GM18870 (cell line): ENCODE measurements at regions not wholly inside any gene's neighbourhood (a gene's known extent, or its start where the extent isn't known, plus 50 kb on each side); places are given as distances from the start of the nearest gene placed in this dataset.

ENCODE experiments used
- ATAC-seq: cut with Tn5 transposase; IDR thresholded peaks from one replicate; pipeline ENCODE4 v1.9.1; 2021; ENCODE audit warnings: moderate library complexity; ENCODE audit not compliant: unreplicated experiment

DNA sequence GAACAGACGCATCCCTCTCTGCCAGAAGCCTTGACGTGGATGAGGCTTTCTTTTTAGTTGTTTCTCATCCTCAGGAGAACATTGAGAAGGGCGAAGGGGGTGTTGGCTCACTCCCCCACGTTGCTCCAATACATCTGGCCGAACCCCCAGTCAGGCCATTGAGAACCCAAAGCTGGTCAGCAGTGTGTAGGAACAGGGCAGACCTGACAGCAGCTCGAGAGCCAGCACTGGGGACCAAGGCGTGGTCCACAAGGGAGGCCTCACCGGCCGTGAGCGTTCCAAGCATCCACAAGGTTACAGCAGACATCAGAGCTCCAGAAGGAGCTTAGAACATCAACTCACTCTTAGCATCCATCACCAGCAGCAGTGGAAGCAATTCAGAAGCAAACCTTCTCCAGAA lies 387.9 kb upstream of the ARID1B start:
- no peak for ATAC-seq

- no peak for ATAC-seq
Measured at GRCh38 chr6:156387472-156387871, 389.7 kb upstream of the ARID1B start.

DNA sequence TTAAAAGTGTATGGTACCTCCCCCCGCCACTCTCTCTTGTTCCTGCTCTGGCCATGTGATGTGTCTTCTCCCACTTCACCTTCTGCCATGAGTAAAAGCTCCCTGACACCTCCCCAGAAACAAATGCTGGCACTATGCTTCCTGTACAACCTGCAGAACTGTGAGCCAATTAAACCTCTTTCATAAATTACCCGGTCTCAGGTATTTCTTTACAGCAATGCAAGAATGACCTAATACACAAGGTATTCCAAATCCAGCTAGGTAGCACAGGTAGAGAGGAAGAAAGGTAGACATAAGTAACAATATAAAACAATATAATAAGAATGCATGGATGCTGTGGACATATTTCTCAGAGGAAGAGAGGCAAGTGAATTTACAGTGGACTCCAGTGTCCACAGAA lies 394.1 kb upstream of the ARID1B start:
- no peak for ATAC-seq

DNA sequence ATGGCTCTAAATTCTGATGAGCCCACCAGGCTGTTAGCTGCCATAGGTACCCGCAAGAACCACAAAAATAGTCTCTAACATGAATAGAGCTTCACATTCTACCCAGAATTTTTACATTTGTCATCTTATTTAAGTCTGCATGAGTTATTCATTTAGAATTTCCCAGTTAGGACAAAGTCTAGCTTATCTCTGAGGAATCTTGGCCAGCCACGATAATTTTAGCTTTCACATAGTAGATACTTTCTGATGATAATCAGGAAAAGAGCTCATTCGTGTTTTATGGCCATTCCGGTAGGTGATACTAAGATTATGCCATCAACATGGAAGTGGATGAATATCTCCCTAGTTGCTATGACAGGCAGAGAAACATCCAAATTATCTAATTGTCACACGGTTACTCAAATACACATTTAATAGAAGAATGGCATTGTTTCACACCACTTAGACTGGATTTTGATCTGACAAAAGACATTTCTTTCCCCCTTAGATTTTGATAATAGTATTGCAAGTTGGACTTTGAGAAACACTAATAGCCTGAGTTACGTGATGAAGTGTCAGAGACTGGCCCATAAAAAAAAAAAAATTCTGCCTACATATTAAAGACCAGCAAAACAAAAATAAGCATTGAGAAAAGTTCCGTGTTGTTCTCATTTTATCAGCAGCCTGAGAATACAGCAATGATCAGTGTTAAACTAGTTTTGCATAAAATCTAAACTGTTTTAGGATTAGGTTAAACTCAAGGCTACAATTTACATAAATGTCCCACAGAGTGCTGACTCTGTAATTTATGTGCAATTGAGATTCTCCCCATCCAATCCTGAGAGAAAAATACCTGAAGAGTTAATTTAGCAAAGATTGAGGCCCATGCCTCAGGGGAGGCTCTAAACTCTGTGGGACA lies 397.5 kb upstream of the ARID1B start:
- no peak for ATAC-seq

GRCh38 chr6:156378853-156379252 lies 398.3 kb upstream of the ARID1B start:
- no peak for ATAC-seq

DNA sequence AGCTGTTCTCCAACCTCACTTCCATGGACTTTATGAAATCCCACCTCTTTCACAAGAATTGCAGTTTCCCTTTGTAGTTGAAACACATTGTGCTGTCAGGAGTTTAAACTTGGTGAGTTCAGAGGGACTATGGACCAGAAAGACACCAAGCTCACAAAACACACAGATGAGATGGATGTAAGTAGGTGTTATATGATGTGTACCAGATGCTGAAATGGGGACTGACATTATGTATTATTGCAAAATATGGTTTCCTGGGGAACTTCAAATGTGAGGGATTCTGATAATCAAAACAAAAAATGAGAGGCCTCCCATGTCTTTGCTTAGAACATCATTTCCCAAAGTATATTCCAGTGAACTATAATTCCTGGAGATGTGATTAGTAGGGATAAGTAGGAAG lies 401.1 kb upstream of the ARID1B start:
- ATAC-seq, result no peak

DNA sequence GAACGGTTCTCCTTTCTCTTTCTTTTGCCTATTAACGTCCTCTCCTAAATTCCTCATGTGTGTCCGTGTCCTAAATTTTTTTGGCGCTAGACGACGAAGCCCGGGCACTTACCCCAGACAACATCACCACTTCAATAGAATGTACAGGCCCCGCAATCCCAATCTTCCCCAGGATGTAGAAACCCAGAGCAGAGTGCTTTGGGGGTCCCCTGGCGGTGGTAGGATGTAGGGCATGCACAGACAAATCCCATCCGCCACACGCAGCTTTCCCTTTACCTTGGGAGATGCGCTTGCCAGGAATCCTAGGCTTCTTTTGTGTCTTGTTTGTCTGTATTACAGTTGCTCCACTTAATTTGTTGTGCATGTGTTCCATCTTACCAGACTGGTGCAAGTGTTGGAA lies 417.3 kb upstream of the ARID1B start:
- ATAC-seq, result no peak

DNA sequence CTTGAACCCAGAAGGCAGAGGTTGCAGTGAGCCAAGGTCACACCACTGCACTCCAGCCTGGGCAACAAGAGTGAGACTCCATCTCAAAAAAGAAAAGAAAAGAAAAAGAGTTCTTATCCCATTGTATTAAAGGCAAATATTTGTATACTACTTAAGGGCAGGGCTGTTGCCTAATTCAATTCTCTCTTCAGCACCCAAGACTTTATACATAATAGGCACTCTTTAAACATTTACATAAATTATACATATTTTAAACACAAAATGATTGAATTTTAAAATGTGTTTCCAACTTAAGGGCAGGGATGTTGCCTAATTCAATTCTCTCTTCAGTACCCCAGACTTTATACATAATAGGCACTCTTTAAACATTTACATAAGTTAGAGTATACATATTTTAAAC lies 424.3 kb upstream of the ARID1B start:
- no peak for ATAC-seq

- no peak for ATAC-seq
Measured at GRCh38 chr6:156351346-156351966, 425.7 kb upstream of the ARID1B start.

DNA sequence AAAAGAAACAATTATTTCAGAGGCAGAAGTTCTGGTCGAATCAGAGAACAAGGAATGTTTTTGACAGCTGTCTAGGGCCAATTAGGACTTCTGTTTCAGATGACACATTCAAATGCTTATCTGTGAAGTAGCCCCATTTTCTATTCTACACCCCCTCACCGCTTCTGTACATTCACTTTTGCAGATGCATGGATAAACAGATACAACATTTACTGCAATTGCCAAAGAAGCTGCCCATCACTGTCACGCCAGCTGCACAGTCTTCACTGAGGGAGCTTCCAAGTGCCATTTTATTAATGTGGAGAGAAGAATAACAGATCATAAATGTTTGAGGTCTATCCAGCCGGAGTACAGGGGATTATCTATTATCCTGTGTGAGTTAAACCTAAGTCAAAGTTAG lies 426.8 kb upstream of the ARID1B start:
- ATAC-seq, result no peak

DNA sequence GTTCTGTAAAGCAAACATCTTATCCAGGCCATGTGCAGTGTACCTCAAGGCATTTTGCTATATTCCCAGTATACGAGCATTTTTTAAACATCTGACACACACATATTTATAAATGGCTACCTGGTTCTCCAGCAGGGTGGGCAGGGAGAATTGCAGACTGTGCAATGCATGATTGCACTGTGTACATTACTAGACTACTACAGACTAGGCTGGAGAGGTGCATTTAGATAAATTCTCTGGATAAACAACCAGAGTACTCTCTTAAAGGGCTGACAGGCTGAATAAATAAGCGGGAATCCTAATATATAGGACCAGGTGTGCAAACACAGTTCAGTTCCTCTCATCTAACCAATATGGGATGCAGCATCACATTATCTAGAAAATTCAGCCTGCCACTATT lies 428.3 kb upstream of the ARID1B start:
- no peak for ATAC-seq

DNA sequence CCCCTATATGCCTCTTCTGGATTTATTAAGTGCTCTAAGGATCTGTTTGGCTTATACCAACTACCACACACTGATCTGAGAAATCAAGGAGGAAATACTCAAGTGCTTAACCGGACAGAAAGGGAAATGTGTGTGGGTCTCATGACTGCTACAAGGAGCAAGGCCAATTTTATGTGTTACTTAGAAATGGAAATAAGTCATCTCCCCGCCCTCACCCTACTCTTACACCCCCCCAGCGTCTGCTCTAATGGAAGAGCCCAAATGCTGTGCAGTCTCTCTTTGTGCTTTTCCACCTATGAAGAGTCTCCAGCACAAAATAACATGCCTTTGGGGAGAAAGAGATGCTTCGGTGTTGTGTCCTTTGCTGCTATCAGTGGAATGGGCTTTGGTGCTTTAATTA lies 428.8 kb upstream of the ARID1B start:
- no peak for ATAC-seq

- no peak for ATAC-seq
Measured at GRCh38 chr6:156347656-156348055, 429.5 kb upstream of the ARID1B start.

DNA sequence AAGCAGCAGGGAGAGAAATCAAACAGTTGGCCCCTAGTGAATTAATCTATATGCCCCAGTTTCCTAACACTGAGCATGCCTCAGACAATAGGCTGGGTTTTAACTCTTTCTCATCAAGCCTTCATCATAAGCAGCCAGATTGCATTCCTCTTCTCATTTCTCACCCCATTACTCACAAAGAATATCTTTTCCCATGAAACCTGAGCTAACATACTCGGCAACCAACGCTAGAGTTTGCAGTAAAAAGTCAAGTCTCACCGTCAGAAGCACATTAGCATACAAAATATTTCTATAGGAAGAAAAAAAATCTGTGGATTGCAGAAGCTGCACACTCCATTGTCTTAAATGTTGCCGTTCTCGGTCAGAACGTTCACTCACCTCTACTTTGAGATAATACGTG lies 429.9 kb upstream of the ARID1B start:
- ATAC-seq, result no peak

DNA sequence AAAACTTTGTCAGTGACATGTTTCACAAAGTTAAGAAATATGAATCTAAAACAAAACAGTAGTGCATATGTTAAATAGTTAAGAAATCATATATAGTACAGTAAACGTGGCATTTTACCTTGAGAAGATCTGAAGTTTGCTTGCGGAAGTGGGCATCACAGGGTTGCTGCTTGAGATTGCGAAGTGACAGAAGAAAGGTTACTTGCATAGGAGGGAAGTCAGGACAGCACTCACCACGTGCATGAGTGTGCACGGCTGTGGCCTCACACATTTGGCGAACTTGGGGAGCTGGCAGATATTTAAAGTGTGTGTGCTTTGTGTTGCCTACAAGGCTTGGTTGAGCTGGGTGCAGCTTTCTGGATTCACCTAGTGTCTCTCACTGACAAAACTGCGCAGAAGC lies 431.5 kb upstream of the ARID1B start:
- no peak for ATAC-seq

DNA sequence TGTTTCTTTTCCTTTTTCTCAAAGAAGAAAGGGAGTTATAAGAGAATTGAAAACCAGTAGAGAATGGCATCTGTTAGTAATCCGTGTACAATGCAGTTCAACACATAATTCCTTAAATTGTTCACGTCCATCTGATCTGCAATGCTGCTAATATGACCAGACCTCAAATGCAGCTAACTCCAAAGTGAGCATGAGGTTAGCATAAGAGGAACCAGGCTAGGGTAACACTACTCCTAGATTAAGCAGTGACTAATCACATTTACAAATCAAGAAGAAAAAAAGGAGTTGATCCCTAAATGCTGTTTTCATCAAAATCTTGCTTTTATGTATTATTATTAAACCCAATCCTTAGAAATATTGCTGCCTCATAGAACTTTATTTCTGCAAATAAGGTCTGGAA lies 432.7 kb upstream of the ARID1B start:
- no peak for ATAC-seq

DNA sequence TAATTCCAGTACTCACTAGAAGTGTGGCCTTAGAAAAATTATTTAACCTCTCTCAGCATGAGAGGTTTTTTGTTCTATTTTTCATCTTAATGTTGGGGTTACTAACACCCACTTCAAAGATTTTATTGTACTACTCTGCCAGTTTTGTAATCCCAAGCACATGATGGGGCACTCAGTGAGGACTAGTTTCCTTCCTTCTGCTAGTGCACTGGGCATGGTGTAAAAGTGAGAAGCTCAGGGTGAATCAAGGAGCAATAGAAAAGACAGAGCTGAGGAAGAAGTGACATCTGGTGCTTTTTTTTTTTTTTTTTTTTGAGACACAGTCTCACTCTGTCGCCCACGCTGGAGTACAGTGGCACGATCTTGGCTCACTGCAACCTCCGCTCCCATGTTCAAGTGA lies 439.4 kb upstream of the ARID1B start:
- ATAC-seq, result no peak

- no peak for ATAC-seq
Measured at GRCh38 chr6:156336733-156337132, 440.4 kb upstream of the ARID1B start.

- ATAC-seq, result no peak
Measured at GRCh38 chr6:156336089-156336488, 441.1 kb upstream of the ARID1B start.

DNA sequence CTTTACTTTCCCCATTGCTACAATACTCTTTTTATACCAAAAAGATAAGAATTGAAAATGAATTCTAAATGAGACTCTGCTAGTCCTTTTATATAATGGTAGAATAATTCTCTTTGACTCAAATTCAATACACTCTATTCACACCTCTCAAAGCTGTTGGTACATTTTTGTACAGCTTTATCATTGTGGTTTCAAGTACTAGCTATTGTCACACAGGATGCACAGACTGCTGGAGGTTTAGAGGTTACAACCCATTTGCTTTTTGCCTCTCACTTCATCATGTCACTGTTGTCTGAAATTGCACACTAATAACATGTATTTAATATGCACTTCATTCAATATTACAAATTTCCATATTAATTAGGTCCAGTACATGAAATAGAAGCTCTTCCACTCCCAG lies 442.2 kb upstream of the ARID1B start:
- ATAC-seq, result no peak

- ATAC-seq, result no peak
Measured at GRCh38 chr6:156319707-156320106, 457.5 kb upstream of the ARID1B start.

DNA sequence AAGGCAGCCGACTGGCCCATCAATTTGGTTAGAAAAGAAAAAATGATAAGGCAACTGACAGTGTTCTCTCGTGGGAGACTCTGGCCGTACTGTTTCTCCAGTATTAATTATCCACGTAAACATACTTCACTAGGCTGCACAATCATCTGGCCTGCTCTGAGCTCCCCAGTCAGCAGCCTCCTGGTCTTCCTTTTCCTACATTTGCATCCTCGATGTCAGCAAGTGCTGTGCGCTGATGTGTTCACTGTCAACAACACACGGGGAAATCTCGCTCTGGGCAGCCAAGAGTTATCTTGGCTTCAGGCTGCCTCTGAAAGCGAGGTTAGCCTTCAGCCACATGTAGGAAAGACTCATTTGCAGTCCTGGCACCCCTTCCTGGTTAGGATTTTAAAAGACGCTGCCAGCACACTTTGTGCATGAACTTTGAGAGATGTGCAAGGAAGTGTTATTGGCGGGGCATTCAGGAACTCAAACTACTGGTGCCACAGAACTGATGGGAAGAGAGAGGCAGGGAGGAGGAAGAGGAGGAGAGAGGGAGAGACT lies 460.5 kb upstream of the ARID1B start:
- no peak for ATAC-seq
